ENCODE measurements at regions not wholly inside any gene's neighbourhood (a gene's known extent, or its start where the extent isn't known, plus 50 kb on each side); places are given as distances from the start of the nearest gene placed in this dataset.

GRCh38 chr1:118249641-118250040, 64.6 kb upstream of the SPAG17 start:
- Histone ChIP-seq H3K9ac (ENCODE audit: low read length in 3 of 3) (no peak overlapping the region), H3K9me3 (ENCODE audit: control insufficient read depth in 2 of 3, insufficient read depth in 1 of 3, low read length in 3 of 3) (no peaks in the 10 kb centered on the region), H3K4me3 (ENCODE audit: low read length in 3 of 3) (no peak overlapping the region), H3K27ac (ENCODE audit: low read depth in 2 of 2, low read length in 2 of 2) (no peak overlapping the region), H3K36me3 (ENCODE audit: control insufficient read depth in 2 of 3, insufficient read depth in 3 of 3, low read length in 3 of 3) (no peaks in the 10 kb centered on the region), H3K4me1 (ENCODE audit: control insufficient read depth in 2 of 3, insufficient read depth in 2 of 3, low read depth in 1 of 3, low read length in 3 of 3) (no peaks in the 10 kb centered on the region), H3K27me3 (ENCODE audit: control insufficient read depth, insufficient read depth, low read length) (no peaks in the 10 kb centered on the region)
- intact Hi-C loops (cut with DNase I) = no loop called here
- no peak for FAIRE-seq
- peak in 1 of 5 donors; percentile 28 for DNase-seq
- TF ChIP-seq CTCF (IDR thresholded peaks at IDR 0.05; ENCODE audit: borderline replicate concordance, extremely low read depth, insufficient read depth) = no peak

- H3K4me1 ChIP-seq (ENCODE audit: control insufficient read depth in 2 of 3, insufficient read depth in 2 of 3, low read depth in 1 of 3, low read length in 3 of 3) = no peaks in the 10 kb centered on the region
- H3K4me3 ChIP-seq (ENCODE audit: low read length in 3 of 3) = no peak overlapping the region
- H3K27ac ChIP-seq (ENCODE audit: low read depth in 2 of 2, low read length in 2 of 2) = no peak overlapping the region
- H3K9me3 ChIP-seq (ENCODE audit: control insufficient read depth in 2 of 3, insufficient read depth in 1 of 3, low read length in 3 of 3) = no peaks in the 10 kb centered on the region
- H3K36me3 ChIP-seq (ENCODE audit: control insufficient read depth in 2 of 3, insufficient read depth in 3 of 3, low read length in 3 of 3) = no peaks in the 10 kb centered on the region
- TF ChIP-seq CTCF (IDR thresholded peaks at IDR 0.05; ENCODE audit: borderline replicate concordance, extremely low read depth, insufficient read depth) = peak; percentile 44
- H3K27me3 ChIP-seq (ENCODE audit: control insufficient read depth, insufficient read depth, low read length) = no peaks in the 10 kb centered on the region
- FAIRE-seq = no peak
- DNase-seq = peak in 1 of 5 donors; percentile 34
- H3K9ac ChIP-seq (ENCODE audit: low read length in 3 of 3) = no peak overlapping the region
- intact Hi-C loops (cut with DNase I) = no loop called here
These were observed 62.6 kb upstream of the SPAG17 start for GRCh38 chr1:118247593-118247992.

GRCh38 chr1:118246646-118247045, 61.6 kb upstream of the SPAG17 start:
- no peaks in the 10 kb centered on the region for H3K4me1 ChIP-seq (ENCODE audit: control insufficient read depth in 2 of 3, insufficient read depth in 2 of 3, low read depth in 1 of 3, low read length in 3 of 3)
- no peaks in the 10 kb centered on the region for H3K27me3 ChIP-seq (ENCODE audit: control insufficient read depth, insufficient read depth, low read length)
- H3K36me3 ChIP-seq (ENCODE audit: control insufficient read depth in 2 of 3, insufficient read depth in 3 of 3, low read length in 3 of 3) = no peaks in the 10 kb centered on the region
- intact Hi-C loops (cut with DNase I) = no loop called here
- H3K9me3 ChIP-seq (ENCODE audit: control insufficient read depth in 2 of 3, insufficient read depth in 1 of 3, low read length in 3 of 3) = no peaks in the 10 kb centered on the region
- FAIRE-seq = no peak
- H3K27ac ChIP-seq (ENCODE audit: low read depth in 2 of 2, low read length in 2 of 2) = no peak overlapping the region
- DNase-seq = no peak
- no peak for TF ChIP-seq CTCF (IDR thresholded peaks at IDR 0.05; ENCODE audit: borderline replicate concordance, extremely low read depth, insufficient read depth)
- H3K4me3 ChIP-seq (ENCODE audit: low read length in 3 of 3) = no peak overlapping the region
- no peak overlapping the region for H3K9ac ChIP-seq (ENCODE audit: low read length in 3 of 3)

- FAIRE-seq (no peak), DNase-seq (no peak)
- no peaks in the 10 kb centered on the region for H3K36me3 ChIP-seq (ENCODE audit: control insufficient read depth in 2 of 3, insufficient read depth in 3 of 3, low read length in 3 of 3)
- H3K9ac ChIP-seq (ENCODE audit: low read length in 3 of 3) = no peak overlapping the region
- H3K4me1 ChIP-seq (ENCODE audit: control insufficient read depth in 2 of 3, insufficient read depth in 2 of 3, low read depth in 1 of 3, low read length in 3 of 3) = no peaks in the 10 kb centered on the region
- intact Hi-C loops (cut with DNase I) = no loop called here
- no peak overlapping the region for H3K27ac ChIP-seq (ENCODE audit: low read depth in 2 of 2, low read length in 2 of 2)
- TF ChIP-seq CTCF (IDR thresholded peaks at IDR 0.05; ENCODE audit: borderline replicate concordance, extremely low read depth, insufficient read depth) = no peak
- H3K4me3 ChIP-seq (ENCODE audit: low read length in 3 of 3) = no peak overlapping the region
- H3K27me3 ChIP-seq (ENCODE audit: control insufficient read depth, insufficient read depth, low read length) = no peaks in the 10 kb centered on the region
- peaks cover 0 to 3% (median 0%) of the 10 kb centered on the region in 3 donors for H3K9me3 ChIP-seq (ENCODE audit: control insufficient read depth in 2 of 3, insufficient read depth in 1 of 3, low read length in 3 of 3)
These were observed 59.2 kb upstream of the SPAG17 start for GRCh38 chr1:118244194-118244593.

Measured in kidney (tissue), 13 donors.